ENCODE measurements at regions not wholly inside any gene's neighbourhood (a gene's known extent, or its start where the extent isn't known, plus 50 kb on each side); places are given as distances from the start of the nearest gene placed in this dataset.

- no peak for DNase-seq
Measured at GRCh38 chr12:78703820-78704525, 160.6 kb upstream of the SYT1 start.

- no peak for DNase-seq
Measured at GRCh38 chr12:78711954-78712353, 152.6 kb upstream of the SYT1 start.

DNA sequence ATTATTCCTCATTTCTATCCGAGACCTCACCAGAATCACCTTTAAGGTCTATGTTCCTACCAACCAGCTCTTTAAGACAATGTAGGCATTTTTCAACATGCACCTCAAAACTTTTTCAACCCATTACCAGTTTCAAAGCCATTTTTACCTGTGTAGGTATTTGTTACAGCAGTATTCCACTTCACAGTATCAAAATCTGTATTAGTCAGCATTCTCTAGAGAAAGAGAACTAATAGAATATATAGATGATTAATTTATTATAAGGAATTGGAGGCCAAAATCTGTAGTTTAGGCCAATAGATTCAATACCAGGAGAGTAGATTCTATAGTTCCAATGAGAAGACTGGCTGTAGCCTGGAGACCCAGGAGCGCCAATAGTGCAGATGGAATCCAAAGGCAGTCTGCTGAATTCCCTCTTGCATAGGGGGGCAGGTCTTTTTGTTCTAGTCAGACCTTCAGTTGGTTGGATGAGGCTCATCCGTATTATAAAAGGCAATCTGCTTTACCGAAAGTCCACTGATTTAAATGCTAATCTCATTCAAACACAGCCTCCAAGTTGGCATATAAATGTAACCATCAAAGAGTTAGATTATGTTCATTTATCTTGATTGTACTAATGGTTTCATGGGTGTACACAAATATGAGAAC, 151.6 kb upstream of the SYT1 start:
- no peak for DNase-seq

DNA sequence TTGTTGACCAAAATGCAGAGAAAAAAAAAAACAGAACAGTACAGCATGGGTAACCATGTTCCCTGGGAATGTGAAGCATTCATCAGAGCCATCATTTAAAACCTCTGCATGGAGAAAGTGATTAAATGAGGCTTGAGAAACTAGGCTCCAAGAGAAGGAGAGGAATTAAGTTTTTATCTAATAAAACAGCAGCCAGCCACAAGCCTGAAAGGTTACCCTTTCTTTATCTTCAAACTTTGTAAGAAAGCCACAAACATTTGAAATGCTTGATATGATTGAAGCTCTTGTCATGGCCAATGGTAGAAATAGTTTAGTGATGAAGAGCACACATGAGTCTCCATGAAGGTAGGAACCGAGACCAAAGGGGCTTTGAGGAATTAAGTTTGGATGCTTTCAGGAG, 144.9 kb upstream of the SYT1 start:
- no peak for DNase-seq

DNA sequence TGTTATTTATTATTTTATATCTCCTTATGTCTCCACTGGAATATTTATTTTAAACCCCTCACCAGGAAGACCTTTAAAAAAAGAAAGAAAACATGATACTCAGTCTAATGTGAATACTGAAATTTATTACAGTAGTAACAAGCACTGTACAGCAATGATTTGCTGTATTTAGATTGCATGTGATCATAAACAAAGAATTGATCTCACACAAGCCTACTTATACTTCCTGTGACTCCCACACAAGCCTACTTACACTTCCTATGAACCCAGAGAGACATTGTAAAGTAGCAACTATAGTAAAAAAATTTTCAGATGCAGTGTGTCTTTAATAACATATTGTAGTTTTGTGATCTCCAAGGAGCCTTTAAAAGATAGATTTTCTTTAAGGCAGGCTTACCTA, 142.7 kb upstream of the SYT1 start:
- DNase-seq = no peak

DNA sequence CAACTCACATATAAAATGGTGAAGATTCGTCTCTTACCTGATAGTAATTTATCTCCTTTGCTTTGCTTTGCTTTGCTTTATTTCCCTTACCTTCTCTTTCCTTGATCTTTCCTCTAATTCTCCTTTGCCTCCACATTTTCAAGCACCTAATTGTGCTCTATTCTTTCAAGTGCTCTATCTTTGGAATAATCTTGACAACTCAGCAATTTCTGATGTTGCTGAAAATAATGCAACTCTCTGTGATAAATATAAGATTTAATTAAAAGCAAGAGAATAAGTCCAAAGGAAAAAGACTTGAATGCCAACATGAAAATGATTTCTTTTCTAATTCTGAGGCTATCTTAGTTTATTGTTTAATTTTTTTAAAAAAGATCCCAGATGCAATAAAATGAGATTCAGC, 139.5 kb upstream of the SYT1 start:
- DNase-seq = no peak

- DNase-seq = no peak
Measured at GRCh38 chr12:78725951-78726580, 138.5 kb upstream of the SYT1 start.

DNA sequence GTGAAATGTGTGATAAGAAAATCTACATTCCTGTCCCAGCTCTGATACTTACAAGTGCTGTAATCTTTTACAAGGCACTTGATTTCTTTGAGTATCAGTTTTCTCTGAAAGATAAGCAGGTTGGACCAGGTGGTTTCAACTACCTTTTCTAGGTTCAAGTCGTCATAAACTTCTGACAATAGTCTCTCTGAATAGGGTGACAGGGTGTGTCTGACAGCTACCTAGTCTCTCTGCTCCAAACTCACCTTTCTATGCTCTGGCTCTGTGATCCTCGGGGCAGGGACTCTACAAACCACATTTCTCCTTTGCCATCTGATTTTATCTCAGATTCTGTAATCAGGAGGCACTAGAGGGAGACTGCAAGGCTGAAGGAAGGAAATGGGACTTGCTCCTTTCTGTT, 137.7 kb upstream of the SYT1 start:
- DNase-seq = no peak

GRCh38 chr12:78732481-78732880, 132.1 kb upstream of the SYT1 start:
- DNase-seq = no peak

GRCh38 chr12:78739653-78740052, 124.9 kb upstream of the SYT1 start:
- DNase-seq = no peak

DNA sequence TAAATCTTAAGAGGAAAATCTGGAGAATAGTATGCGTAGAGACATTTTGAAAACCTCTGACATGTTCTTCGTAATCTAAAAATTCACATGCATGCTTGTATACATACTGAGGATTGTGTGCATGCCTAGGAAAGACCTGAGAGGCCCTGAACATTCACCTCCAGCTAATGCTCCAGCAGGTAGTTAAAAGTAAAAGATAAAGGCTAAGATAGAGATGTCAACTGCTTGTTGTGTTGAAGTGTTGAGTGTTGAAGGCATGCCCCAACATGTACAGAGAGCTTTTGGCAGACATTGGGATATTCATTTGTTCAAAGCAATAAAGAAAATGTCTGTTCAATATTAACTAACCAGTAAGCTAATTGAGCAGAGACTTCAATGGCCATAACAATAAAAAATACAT, 118.6 kb upstream of the SYT1 start:
- DNase-seq = no peak

DNA sequence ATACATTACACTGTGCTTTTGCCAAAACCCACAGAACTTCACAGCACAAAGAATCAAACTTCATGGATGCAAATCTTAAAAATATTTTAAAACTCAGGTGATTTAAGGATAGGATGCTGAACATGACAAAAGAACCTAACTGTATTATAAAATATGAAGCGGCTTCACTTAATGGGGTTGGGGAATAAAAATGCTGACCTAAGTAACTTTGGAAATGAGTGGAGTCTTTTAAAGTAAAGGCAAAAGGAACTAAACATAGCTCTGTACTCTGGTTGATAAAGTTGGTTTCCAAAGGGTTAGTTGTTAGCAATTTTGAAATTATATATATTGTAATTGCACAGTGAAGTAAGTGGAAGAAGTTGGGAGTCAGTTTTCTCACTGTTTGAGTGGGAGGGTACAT, 111.5 kb upstream of the SYT1 start:
- DNase-seq = no peak

DNA sequence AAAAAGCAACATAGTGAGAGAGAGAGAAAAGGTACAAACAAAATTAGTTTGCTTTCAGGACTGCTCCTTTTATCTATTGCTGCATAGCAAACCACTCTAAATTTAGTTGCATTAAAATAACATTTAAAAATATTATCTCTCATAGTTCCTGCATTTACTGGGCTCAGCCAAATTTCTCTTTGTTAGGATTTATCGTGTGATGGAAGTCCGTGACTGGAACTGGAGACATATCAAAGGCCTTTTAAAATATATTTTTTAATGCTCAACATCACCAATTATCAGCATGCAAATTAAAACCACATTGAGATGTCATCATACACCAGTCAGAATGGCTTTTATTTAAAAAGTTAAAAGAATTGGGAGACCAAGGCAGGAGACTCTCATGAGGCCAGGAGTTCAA, 107.6 kb upstream of the SYT1 start:
- DNase-seq = no peak

- DNase-seq = no peak
Measured at GRCh38 chr12:78759367-78759766, 105.2 kb upstream of the SYT1 start.

DNA sequence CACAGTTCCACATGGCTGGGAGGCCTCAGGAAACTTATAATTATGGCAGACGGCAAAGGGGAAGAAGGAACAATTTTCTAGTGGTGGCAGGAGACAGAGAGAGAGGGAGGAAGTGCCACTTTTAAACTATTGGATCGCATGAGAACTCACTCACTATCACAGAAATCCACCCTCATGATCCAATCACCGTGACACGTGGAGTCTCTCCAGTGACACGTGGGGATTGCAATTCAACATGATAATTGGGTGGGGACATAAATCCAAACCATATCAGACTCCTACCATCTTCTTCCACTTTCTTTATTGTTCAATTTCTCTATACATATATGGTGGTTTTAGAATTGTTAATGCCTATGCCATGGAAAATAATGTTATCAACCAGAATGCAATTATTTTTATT, 103.7 kb upstream of the SYT1 start:
- no peak for DNase-seq

GRCh38 chr12:78764913-78765312, 99.7 kb upstream of the SYT1 start:
- DNase-seq = no peak

DNA sequence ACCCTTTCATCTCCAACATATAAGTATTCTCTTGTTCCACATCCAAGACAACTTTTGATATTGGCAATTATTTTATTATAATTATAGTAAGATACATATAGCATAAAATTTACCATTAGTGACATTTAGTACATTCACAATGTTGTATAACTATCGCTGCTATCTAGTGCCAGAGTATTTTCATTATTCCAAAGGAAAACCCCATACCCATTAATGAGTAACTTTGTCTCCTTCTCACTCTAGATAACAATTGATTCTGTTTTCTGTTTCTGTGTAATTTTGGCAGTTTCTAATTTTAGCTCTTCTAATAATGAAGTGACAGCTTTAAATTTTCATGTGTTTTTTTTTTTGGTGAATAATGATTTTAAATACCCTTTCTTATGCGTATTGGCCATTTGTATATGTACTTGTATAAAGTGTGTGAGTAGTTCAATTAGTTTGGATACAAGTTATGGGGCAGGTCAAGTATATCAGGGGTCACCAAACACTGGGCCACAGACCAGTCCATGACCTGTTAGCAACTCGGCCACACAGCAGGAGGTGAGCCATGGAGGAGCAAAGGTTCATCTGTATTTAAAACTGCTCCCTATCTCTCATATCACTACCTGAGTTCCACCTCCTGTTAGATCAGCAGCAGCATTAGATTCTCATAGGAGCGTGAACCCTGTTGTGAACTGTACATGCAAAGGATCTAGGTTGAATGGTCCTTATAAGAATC, 97.2 kb upstream of the SYT1 start:
- no peak for DNase-seq

DNA sequence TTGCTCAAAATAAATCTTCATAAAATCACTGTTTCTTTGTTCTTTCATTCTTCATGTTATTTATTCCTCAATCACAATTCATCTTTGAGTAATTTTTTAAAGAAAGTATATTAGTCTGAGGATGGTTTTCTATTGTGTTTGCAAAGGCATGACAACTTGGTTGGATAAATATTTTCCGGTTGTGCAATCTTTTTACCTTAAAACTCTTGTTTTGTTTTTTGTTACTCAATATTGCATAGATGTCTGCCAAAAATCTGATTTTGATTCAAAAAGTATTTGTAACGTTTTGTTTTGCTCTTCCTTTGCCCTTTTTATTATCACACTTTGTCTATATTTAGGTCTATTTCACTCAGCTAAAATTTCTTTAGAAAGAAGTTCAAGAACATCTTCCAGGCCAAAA, 86.2 kb upstream of the SYT1 start:
- DNase-seq = no peak

- DNase-seq = no peak
Measured at GRCh38 chr12:78787576-78787975, 77.0 kb upstream of the SYT1 start.

DNA sequence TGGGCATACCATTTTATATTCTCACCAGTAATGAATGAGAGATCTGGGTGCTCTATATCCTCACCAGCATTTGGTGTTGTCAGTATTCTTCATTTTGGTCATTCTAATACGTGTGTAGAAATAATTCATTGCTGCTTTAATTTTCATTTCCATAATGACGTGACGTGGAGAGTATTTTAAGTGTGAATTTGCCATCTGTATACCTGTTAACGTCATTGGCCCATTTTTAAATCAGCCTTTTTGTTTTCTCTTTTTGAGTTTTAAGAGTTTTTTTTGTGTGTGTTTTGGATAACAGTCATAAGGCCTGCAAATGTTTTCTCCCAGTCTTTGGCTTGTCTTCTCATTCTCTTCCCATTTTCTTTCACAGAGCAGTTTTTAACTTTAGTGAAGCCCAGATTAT, 74.4 kb upstream of the SYT1 start:
- no peak for DNase-seq

DNA sequence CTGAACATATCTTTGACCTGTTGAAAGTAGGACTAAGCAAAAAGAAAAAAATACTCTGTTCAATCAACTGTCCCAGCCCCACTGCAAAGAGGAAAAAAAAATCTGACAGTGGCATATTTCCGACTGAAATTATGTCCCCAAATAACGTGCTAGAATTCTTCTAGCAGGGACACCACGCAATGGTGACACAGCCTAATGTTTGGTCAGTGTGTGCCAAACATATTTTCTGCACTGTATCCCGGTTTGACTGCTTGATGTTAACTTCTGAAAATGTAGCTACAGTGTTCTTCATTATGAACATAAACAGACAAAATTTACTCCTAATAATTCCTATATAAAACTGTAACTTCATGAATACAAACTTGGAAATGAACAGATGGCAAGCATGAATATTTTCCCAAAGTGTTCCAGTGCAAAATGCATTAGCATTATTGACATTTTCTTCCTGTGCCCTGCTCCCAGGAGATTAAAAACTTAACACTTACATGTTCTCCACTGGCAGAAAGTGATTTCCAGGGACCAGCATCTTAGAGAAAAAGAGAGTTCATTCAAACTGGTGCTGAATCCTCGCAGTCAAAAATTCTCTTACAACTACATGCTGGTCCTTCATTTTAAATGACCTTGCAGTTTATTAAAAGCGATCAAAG, 72.4 kb upstream of the SYT1 start:
- no peak for DNase-seq

DNA sequence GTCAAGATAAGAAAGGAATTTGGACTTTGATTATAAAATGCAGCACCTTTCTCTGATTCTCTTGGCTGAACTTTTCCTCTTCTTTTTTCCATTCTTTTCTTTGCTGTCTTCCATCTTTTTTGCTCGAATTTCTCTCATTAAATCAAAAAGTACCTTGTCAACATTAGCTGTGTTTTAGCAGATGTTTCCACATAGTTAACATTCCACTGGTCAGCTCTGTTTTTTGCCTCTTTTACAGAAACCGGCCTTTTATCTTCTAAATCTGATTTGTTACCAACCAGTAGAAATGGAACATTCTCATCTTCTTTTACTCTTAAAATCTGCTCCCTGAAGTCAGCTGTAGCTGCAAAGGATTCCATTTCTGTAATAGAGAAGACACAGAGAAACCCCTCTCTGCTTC, 71.1 kb upstream of the SYT1 start:
- no peak for DNase-seq

- DNase-seq = no peak
Measured at GRCh38 chr12:78793982-78794381, 70.6 kb upstream of the SYT1 start.

All from RPMI8226 (cell line).